Hepatic stellate cell (primary cell): ENCODE measurements at regions not wholly inside any gene's neighbourhood (a gene's known extent, or its start where the extent isn't known, plus 50 kb on each side); places are given as distances from the start of the nearest gene placed in this dataset.

Experiments
- DNase-seq: peaks from one replicate; pipeline ENCODE4 v3.0.0; 2011; ENCODE audit warnings: low spot score

DNA sequence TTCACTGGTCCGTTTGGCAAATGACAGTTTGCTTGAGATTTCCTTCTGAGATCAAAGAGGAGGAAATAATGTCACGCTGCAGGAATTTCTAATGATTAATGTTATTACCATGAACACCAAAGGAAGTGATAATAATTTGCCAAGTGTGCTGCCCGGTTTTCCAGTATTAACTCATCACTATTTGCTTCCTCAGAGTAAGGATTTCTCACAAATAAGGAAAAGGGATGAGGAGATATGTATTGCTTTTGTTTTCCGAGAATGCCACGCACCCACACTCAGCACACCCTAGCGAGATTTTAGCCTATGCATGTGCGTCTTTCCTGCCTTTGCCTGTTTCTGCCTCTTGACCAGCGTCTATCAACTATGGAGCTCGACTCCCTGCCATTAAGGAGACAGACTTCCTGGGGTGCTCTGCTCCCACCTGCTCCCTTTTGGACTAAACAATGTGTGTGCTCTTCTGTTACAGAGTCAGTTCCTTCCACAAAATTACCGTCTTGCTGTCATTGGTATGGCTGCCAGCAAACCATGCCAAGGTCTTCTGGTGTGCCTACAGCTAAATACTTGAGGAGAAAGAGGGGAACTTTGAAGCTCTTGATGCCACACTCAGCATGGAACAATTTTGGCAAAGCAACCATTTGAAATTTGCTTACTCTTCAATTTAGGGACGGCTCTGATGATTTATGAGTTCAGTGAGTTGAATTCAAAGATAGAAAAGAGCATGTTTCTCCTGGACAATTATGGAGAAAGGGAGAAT lies 393.1 kb upstream of the ZFP42 start:
- DNase-seq: no peak

DNA sequence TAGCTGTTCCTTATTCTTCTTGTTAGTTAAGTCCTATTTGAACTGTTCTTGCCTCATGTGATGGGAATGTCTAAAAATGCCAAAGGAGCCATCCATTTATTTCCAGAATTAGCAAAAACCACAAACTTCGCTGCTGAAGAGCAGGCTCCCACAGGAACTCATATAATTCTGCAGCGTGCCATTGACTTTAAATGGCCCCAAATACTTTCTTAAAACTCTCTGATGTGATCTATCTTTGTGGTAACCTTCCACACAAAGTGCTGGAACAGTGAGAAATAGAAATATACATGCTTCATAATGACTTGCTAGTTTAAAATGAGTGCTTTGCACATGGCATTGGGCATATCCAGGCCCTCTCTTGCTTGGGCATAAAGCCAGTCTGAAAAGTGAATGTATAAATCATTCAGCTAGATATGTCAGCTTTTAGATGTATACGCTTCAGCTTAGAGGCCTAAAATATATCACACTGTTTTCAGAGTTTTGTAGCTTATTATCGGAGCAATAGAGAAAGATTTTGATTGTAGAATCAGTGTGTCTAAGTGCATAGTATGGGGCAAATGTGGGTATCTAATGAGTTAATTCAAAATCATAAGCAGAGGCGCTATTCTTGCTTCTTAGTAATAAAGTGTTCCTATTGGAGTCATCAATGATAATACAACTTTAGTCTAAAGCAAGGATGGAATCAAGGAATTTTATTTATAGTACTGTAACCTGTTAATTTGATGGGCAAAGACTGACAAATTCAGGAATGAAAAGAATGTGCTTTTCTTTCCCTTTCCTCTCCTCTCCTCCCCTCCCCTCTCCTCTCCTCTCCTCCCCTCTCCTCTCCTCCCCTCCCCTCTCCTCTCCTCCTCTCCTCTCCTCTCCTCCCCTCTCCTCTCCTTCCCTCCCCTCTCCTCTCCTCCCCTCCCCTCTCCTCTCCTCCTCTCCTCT lies 392.2 kb upstream of the ZFP42 start:
- DNase-seq: peak; percentile 49

DNA sequence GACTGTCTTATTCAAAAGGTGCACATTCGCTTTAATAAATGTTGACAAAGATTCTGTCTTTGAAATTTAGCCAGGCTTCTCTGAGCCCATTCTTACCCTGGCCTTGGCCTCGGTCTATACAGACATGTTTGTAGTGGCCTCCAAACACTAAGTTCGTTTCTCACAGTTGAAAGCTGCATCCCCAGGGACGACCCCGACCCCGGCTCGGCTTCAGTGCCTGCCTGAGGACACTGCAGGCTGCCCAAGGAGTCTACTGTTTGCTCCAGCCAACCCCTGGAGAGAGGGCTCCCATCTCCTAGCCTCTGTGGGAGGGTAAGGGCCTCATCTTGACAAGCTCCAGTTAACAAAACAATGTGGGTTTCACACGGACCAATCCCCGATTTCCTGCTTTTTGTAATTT lies 390.6 kb upstream of the ZFP42 start:
- no peak for DNase-seq

DNA sequence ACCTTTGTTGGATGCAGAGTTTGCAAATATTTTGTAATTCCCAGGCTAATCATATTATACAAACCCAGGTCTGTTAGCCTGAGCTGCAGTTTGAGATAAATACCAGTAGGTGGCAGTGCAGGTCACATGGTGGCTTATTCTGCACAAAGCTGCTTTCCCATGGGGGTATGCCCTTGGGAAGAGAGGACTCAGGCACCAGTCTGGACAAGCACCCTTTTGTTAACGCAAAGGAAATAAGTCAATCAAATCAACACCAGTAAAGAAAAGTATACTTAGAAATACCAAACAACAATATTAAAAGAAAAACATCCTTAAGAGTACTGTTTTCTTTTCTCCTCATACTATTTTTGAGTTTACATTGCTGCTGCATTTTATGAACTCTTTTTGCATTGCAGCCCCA lies 389.0 kb upstream of the ZFP42 start:
- peak; percentile 58 for DNase-seq

DNA sequence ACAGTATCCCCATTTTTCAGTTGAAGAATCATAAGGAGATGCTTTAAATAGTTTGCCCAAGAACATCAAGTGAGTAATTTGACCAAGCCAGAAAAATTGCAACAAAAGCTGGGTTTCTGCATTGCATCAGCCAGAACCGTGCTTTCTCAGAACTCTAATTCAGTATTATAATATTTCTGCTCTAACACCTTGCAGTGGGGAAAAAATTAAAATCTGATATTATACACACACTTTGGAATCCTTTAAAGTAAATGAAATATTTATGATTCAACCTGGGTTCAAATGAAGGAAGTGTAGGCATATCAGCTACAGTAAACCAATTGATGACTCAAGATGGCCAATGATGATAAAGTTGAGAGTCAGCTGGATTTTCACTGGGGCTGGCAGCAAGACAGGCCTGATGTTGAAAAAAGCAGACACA lies 387.6 kb upstream of the ZFP42 start:
- peak; percentile 29 for DNase-seq

DNA sequence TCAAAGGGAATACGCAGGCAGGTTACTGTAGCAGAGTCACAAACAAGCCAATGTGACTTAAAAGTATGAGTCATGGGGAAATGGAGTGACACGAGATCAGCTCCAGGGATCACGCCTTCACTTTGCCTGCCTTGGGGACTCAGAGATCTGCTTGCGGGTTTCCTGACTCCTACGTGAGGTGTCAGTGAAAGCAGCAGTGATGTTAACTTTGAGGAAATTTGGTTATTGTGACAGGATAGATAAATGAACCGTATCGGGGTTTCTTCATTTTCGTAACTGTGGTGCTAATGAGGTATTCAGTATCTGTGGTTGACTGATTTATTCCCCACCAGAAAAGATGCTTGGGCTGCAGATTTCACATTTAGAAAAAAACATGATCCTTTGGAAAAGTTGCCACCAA lies 383.3 kb upstream of the ZFP42 start:
- no peak for DNase-seq

DNA sequence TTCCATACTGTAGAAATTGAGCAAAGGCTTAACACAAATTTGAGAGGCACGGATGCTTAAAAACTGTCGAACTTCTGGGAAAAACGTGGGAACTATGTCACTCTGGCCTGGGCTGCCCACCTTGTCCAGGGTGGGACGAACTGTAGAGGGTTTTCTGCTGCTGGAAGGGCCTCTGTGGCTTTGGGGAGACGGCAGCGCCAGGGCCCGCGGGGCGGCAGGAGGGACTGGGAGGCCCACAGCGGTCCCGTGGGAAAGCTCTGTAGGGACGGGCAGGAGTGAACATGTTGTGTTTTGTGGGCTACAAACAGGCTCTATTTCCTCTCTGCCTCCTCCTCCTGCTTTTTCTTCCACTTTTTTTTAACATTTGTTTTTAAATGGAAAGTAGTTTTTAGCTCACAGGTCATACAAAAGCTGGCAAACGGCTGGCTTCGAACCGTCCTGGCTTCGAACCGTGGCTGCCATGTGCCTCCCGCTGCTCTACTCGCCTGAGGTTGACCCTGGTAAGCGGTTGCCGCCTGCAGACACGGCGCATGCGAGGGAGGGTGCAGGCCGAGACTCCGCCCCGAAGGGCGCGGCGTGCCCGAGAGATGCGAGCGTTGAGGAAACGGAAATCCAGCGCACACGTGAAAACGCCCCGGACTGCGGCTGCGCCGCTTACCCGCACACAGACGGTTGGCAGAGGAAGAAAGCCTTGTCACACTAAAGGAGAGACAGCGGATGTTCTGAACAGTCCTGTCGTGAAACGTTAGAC lies 382.3 kb upstream of the ZFP42 start:
- DNase-seq: no peak

DNA sequence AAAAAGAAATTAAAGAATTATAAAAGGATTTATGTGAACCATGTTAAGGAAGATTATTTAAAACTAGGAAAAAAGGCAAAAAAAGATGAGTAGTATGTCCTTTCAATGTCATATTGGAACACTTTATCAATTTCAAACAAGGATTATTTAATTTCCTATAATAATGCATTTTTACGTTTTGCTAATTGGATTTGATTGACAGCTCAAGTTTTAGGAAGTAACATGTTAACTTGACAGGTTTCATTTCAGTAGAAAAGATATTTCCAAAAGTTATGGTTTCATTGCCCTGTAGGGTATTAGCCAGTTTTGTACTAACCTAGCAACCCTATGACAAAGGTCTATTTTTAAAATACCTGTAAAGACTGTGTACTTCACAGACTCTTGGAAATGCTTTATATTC lies 379.6 kb upstream of the ZFP42 start:
- DNase-seq: no peak

DNA sequence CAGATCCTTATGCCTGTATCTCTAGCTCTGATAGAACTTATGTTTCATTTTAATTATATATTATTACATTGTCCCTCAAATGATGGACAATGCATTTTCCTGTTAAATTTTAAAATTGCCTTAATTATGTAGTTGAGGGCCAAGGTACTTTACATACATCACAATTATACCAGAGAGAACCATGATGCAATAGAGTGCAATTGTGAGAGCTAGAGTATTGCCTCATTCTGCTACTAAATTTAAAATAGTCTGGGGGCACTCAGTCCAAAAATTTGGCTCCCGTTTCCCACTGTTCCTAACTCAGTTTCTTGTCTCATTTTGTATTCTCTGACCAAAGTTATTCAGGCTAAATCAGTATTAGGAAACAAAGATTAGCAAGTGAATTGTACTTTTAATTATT lies 378.5 kb upstream of the ZFP42 start:
- DNase-seq: no peak

DNA sequence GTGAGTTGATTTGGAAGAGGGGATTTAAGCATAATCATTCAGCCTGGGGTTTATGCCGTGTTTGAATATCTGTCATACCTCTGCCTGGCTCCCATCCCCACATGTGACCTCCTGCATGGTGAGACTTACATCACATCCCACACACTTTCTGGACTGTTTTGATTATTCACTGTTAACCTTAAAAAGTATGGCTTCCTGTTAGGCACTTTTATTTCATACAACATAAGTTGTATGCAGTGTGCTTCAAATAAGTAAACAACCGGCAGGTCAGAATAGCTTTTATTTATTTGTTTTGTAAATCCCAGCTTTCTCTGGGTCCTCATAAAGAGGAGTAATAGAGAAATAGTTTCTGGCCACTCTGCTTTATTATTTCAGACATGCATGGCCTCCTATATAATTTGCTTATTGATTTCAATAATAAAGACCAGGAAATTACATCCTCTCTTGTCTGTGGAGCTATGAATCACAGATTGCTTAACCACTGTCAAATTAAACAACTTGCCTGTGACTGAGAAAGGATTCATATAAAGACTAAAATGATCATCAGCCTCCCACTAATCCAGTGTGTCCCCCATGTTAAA lies 376.8 kb upstream of the ZFP42 start:
- no peak for DNase-seq

DNA sequence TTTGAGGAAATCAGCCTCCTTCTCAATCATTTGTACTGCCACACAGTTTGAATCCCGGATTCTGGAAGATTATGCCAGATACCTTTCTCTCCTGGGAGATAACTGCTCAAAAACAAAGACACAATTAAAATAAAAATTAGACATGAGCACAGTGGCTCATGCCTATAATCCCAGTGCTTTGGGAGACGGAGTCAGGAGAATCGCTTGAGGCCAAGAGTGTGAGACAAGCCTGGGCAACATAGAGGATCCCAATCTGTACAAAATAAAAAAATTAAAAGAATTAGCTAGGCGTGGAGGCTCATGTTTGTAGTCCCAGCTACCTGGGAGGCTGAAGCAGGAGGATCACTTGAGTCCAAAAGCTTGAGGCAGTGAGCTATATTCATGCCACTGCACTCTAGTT lies 376.3 kb upstream of the ZFP42 start:
- no peak for DNase-seq

DNA sequence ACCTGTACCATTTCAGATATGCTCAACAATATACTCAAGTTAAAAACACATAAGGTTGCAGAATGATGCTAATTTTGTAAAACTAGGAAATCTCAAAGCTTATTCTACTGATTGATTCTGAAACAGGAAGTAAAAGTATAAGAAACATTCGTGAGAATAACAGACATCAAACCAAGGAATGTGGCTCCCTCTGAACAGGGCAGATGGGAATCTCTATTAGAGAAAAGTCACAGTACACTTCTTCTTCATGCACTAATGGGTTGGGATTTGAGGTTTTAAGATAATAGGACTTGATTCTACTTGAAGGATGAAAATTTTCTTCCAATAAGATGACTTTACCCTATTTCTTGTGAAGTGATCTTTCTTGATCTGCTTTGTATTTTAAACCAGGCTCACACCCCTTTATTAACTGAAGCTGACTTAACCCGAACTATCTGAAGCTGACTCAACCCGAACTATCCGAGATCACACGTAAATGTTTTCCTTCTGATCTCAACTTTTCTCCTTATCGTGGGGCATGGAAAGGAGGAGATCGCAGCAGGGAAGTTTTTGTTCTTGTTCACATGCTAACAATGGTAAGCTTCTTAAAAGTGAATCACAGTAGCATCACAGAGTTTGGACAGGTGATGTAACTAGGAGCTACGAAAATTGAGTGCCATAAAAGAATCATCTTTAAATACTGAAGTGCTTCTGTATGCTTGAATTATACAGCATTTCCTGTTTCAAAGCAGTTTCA lies 363.1 kb upstream of the ZFP42 start:
- DNase-seq: no peak

DNA sequence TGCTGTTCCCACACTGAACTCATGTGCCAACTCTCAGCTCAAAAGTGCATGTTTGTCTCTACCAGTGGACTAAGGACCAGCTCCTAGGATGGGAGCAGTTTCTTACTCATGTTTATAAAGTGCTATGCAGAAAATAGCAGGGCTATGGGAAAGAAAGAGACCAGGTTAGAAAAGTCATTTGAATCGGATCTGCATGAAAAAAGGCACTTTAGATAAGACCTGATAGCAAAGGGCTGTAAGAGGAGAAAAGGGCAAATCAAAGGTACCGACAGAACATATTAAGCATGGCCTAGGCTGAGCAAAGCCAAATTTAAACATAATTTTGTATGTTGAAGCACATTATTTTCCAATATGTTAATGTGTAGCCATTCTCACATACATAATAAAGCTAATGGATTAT lies 362.3 kb upstream of the ZFP42 start:
- no peak for DNase-seq

DNA sequence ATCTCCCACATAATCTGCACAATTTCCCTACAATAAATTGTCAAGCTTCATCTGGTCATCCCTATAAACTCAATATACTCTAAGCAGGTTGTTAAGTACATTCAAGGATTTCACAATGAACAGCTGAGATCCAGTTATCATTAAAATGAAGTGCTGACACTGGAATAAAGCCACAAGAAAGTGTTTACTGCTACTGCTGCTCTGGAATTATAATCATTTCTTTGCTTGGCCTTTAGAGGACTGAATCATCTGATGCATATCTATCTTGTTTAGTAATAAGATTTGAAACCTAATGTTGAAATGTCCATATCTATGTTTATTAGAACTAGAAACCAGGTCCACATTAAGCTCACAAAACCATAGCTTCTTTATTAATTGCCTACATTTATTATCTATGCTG lies 338.6 kb upstream of the ZFP42 start:
- no peak for DNase-seq

DNA sequence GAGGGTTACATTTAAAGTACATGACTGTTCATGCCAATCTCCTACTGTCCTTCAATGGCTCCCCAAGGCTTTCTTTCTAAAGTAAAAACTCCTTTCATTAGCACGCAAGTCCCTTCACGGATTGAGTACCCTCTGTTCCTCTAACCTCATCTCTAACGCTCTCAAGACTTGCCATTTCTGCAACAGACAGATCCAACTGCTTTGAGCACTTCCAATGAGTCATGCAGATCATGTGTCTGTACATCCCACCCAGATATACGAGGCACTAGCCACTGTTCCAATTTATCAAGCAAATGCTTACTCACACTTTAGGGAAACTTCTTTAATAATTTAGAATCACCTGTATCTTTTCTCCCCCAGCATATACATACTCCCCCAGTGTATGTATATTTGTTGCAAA lies 332.5 kb upstream of the ZFP42 start:
- no peak for DNase-seq

DNA sequence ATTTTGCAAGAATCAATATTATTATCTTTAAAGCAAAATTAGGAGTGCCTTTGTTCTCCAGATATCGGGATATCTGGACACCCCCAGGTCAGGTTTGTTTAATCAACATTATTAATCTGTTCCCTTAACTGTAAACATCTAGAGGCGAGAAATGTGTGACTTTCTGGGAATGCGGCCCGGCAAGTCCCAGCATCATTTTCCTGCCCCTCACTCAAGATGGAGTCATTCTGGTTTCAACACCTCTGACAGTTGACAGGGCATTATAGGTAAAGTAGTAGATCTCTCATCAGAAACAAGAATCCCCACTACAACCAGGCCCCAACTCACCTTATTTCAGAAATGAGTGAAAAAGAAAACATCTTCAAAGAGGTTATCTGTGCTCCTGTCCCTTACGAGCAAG lies 331.6 kb upstream of the ZFP42 start:
- DNase-seq: no peak

DNA sequence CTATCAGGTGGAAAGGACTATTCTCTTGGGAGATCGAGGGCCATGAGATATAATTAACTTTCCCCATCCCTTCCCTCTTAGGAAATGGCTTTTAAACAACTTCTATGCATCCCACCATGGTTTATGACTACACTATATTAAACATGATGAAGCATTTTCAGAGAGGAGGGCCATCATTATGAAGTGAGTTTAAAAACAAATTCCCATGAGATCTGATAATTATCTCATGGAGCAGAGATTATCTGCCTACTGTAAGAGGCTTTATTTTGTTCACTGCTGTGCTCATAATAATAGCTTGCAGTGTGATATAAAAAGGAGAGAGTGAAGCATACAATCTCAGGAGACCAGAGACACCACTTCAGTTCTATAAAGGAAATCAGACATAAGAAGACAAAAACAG lies 330.5 kb upstream of the ZFP42 start:
- DNase-seq: no peak

DNA sequence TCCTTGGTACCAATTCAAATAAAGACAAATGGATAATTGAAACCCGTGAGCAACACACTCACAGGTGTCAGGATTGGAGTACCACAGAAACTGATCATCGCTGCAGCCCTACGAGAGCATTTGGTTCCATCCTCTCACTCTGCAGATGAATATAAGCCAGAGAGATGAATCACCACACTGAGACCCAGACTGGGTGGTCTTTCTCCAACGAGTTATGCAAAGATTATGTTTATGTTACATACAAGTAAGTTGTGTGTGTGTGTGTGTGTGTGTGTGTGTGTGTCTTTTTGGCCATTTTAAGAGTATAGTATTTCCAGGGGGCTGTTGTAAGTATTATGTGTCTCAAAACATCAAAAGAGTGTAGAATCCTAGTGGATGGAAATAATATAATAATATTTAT lies 329.5 kb upstream of the ZFP42 start:
- DNase-seq: no peak

DNA sequence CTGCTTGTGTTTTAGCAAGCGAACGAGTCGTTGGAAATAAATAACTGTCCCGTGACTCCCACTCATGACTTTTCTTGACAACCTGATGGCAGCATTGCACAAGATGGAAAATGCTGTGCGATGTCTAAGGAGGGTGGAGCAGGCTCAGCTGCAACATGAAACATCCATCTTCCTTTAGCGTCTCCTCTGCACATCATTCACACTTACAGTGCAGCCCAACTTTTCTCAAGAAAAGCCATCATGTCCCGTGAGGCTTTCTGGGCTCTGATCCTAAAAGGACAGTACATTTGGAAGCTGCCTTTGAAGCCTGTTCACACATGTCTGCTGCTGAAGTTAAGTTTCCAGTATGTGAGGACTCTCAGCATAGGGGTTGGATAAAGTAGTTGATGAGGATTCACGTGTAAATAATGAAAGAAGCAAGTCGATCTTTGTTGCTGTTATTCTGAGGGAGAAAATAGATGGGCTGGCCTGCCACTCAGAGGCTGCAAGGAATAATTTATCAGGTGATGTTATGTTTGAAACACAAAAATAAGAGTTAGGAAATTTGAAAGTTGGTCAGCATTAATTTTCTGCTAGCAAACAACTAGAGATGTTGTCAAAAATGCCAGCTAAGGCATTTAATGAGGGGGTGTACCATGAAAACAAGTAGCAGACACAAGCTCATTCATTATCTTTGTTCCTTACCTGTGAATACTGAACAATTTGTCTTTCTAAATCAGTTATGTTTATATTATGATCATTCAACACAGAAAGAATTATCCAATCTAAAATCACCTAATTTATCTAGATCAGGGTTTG lies 328.7 kb upstream of the ZFP42 start:
- no peak for DNase-seq

DNA sequence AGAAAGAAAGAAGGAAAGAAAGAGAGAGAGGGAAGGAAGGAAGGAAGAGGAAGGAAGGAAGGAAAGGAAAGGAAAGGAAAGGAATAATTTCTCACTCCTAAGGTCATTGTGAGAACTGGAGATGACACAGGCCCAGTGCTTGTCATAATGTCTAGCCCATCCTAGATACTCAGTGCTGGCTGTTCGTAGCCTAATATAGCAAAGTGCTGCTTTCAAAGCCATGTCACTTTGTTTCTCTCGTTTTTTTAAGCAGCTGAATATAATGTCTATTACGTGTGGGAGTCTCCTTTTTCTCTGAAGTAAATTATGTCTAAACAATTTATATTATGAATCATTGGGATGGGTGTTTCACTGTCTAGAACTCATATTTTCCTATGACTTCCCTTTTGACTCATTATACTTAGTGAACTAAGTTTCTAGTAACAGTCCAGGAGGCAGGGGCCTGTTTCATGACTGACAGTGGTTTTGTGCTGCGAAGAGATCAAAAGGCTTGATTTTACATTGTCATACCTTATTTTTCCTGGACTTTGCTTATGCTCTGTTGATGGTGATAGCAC lies 327.0 kb upstream of the ZFP42 start:
- DNase-seq: peak; percentile 60
